Right renal pelvis (tissue), 4 donors: ENCODE measurements at regions not wholly inside any gene's neighbourhood (a gene's known extent, or its start where the extent isn't known, plus 50 kb on each side); places are given as distances from the start of the nearest gene placed in this dataset.

Experiments
- DNase-seq, 4 donors: peaks; one replicate each; pipeline ENCODE4 v3.0.0-alpha.2; 2013; ENCODE audit warnings: low read depth in 4 of 4, low spot score in 3 of 4, missing footprints in 1 of 4

- DNase-seq = peak in 2 of 4 donors; percentile 41 to 43
Measured at GRCh38 chr1:55712148-55712547, 497.0 kb upstream of the USP24 start.

GRCh38 chr1:55708781-55709180 is 493.6 kb upstream of the USP24 start:
- DNase-seq = no peak

- DNase-seq = no peak
Measured at GRCh38 chr1:55707846-55708245, 492.7 kb upstream of the USP24 start.

- no peak for DNase-seq
Measured at GRCh38 chr1:55707196-55707595, 492.0 kb upstream of the USP24 start.

GRCh38 chr1:55706397-55706796 is 491.2 kb upstream of the USP24 start:
- no peak for DNase-seq

GRCh38 chr1:55703726-55704363 is 488.7 kb upstream of the USP24 start:
- no peak for DNase-seq

GRCh38 chr1:55702064-55702463 is 486.9 kb upstream of the USP24 start:
- DNase-seq = no peak

- DNase-seq = no peak
Measured at GRCh38 chr1:55700359-55701130, 485.4 kb upstream of the USP24 start.

GRCh38 chr1:55699228-55699627 is 484.1 kb upstream of the USP24 start:
- peak in 1 of 4 donors; percentile 20 for DNase-seq

GRCh38 chr1:55697997-55698535 is 482.9 kb upstream of the USP24 start:
- DNase-seq = no peak

- no peak for DNase-seq
Measured at GRCh38 chr1:55696891-55697290, 481.7 kb upstream of the USP24 start.

GRCh38 chr1:55696181-55696754 is 481.1 kb upstream of the USP24 start:
- no peak for DNase-seq

- no peak for DNase-seq
Measured at GRCh38 chr1:55695552-55695951, 480.4 kb upstream of the USP24 start.

GRCh38 chr1:55695151-55695550 is 480.0 kb upstream of the USP24 start:
- no peak for DNase-seq

GRCh38 chr1:55694310-55694801 is 479.2 kb upstream of the USP24 start:
- peak in 2 of 4 donors; percentile 25 to 33 for DNase-seq

- DNase-seq = no peak
Measured at GRCh38 chr1:55692726-55693125, 477.6 kb upstream of the USP24 start.

- no peak for DNase-seq
Measured at GRCh38 chr1:55690366-55690765, 475.2 kb upstream of the USP24 start.

- no peak for DNase-seq
Measured at GRCh38 chr1:55689800-55690199, 474.6 kb upstream of the USP24 start.

- no peak for DNase-seq
Measured at GRCh38 chr1:55685560-55685959, 470.4 kb upstream of the USP24 start.

- no peak for DNase-seq
Measured at GRCh38 chr1:55684131-55684650, 469.0 kb upstream of the USP24 start.

GRCh38 chr1:55682198-55682597 is 467.0 kb upstream of the USP24 start:
- DNase-seq = no peak
